PC-3 (cell line): ENCODE measurements at regions not wholly inside any gene's neighbourhood (a gene's known extent, or its start where the extent isn't known, plus 50 kb on each side); places are given as distances from the start of the nearest gene placed in this dataset.

Experiments used
- CTCF ChIP-seq: fragments of 300-600 bp; sonication (generic); conservative IDR thresholded peaks from 2 replicates; pipeline ENCODE4 v1.5.1; 2017; ENCODE audit warnings: antibody characterized with exemption, low read depth, mild to moderate bottlenecking, low read length
- EZH2 ChIP-seq: fragments of 300-600 bp; sonication (generic); IDR thresholded peaks from one replicate; pipeline ENCODE4 v1.6.1; 2017; ENCODE audit warnings: antibody characterized with exemption, mild to moderate bottlenecking, low read length; ENCODE audit not compliant: unreplicated experiment
- EZH2phosphoT487 ChIP-seq: fragments of 300-600 bp; sonication (generic); IDR thresholded peaks from 2 replicates; pipeline ENCODE4 v1.6.1; 2018; ENCODE audit warnings: mild to moderate bottlenecking, antibody characterized with exemption, low read length, borderline replicate concordance

- TF ChIP-seq CTCF = no peak
- no peak for TF ChIP-seq EZH2phosphoT487
- TF ChIP-seq EZH2 = no peak
Observed at GRCh38 chr12:67837876-67838275, 151.4 kb upstream of the IFNG-AS1 start.
